ENCODE measurements at regions not wholly inside any gene's neighbourhood (a gene's known extent, or its start where the extent isn't known, plus 50 kb on each side); places are given as distances from the start of the nearest gene placed in this dataset.

DNA sequence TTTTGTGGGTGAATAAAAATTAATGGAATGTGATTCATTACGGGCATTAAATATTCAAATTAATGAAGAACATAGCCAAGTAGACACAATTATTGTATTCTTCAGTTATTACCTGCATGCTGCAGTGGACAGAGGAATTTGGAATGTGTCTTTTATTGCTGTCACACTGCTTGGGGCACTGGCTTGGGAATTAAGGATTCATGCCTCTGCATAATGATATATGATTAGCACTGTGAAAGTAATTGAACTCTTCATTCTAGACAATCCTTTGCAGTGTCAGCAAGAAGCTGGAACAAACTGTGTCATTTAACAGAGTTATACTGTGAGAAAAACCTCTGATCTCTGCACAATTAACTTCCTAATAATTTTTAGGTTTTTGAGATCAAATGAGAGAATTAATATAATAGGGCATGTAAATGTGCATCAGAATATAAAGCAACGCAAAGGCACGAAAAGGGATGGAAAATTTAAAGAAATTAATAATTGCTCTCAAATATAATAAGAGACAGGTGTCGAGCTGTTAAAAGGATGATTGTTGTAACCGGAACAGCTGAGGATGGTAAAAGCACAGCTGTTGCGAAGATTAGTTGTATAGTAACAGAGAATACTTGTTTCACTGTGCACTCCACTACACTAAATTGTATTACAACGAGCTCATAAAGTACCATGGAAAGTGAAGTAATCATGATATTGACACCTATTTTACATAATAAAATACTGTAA is 235.1 kb upstream of the MIR17HG start:
- TF ChIP-seq GATA3 (IDR thresholded peaks at IDR 0.05; ENCODE audit: low read depth, low read length) (no peak), GATA2 (IDR thresholded peaks at IDR 0.05; ENCODE audit: low read depth, low read length) (no peak)

- no peak for TF ChIP-seq GATA2 (IDR thresholded peaks at IDR 0.05; ENCODE audit: low read depth, low read length)
- TF ChIP-seq GATA3 (IDR thresholded peaks at IDR 0.05; ENCODE audit: low read depth, low read length): no peak
Measured at GRCh38 chr13:91112924-91113277, 234.6 kb upstream of the MIR17HG start.

GRCh38 chr13:91115776-91116175 is 231.7 kb upstream of the MIR17HG start:
- TF ChIP-seq GATA3 (IDR thresholded peaks at IDR 0.05; ENCODE audit: low read depth, low read length) (no peak), GATA2 (IDR thresholded peaks at IDR 0.05; ENCODE audit: low read depth, low read length) (no peak)

DNA sequence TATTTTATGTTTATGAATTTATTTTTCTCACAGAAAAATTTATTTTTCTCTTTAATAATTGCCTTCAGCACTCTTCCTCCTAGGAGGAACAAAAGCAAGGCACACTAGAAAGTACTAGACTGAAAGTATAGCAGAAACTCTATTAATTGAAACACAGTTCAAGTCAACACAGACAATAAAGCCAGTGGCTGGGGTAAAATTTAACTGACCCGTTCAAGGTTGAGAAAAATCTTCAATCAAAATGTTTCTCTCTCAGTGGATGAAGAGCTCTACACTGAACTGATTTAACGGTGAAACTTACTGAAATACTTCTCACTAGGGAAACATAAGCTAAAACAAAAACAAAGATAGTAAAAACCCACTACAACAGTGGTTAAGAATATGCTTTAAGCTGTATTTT is 230.1 kb upstream of the MIR17HG start:
- TF ChIP-seq GATA3 (IDR thresholded peaks at IDR 0.05; ENCODE audit: low read depth, low read length) (no peak), GATA2 (IDR thresholded peaks at IDR 0.05; ENCODE audit: low read depth, low read length) (no peak)

- TF ChIP-seq GATA2 (IDR thresholded peaks at IDR 0.05; ENCODE audit: low read depth, low read length): no peak
- no peak for TF ChIP-seq GATA3 (IDR thresholded peaks at IDR 0.05; ENCODE audit: low read depth, low read length)
Measured at GRCh38 chr13:91119643-91120042, 227.8 kb upstream of the MIR17HG start.

GRCh38 chr13:91122766-91123165 is 224.7 kb upstream of the MIR17HG start:
- TF ChIP-seq GATA3 (IDR thresholded peaks at IDR 0.05; ENCODE audit: low read depth, low read length) (no peak), GATA2 (IDR thresholded peaks at IDR 0.05; ENCODE audit: low read depth, low read length) (no peak)

- TF ChIP-seq GATA2 (IDR thresholded peaks at IDR 0.05; ENCODE audit: low read depth, low read length) (no peak), GATA3 (IDR thresholded peaks at IDR 0.05; ENCODE audit: low read depth, low read length) (no peak)
Measured at GRCh38 chr13:91123456-91124127, 223.9 kb upstream of the MIR17HG start.

DNA sequence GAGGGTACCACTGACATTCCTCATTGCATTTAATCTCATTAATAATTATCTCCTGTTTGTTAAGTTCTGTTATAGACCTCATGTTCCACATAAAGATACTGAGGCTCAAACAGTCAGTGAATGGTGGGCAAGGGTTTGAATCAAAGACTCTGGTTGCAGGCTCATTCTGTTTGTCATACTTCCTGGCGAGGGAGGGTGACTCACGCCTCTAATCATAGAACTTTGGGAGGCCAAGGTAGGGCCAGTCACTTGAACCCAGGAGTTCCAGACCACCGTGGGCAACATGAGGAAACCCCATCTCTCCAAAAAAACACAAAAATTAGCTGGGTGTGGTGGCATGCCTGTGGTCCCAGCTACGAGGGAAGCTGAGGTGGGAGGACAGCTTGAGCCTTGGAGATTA is 220.7 kb upstream of the MIR17HG start:
- TF ChIP-seq GATA2 (IDR thresholded peaks at IDR 0.05; ENCODE audit: low read depth, low read length): no peak
- no peak for TF ChIP-seq GATA3 (IDR thresholded peaks at IDR 0.05; ENCODE audit: low read depth, low read length)

DNA sequence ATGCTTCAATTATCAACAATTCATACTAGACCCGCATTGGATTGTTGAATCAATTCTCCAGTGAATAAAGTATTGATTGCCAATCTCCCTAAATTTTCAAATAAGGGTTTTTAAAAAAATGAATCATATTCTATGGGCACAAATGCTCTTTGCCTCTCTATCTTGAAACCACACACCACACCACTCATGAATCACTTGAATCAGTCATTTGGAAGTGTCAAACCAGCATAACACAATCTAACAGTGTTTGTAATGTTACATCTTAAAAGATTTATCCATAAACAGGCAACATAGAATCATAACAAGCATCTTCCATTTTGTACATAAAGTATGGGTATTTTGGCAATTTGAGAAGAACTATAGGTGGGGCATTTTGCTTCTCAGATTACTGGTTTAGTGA is 219.5 kb upstream of the MIR17HG start:
- TF ChIP-seq GATA2 (IDR thresholded peaks at IDR 0.05; ENCODE audit: low read depth, low read length) (no peak), GATA3 (IDR thresholded peaks at IDR 0.05; ENCODE audit: low read depth, low read length) (no peak)

- no peak for TF ChIP-seq GATA3 (IDR thresholded peaks at IDR 0.05; ENCODE audit: low read depth, low read length)
- no peak for TF ChIP-seq GATA2 (IDR thresholded peaks at IDR 0.05; ENCODE audit: low read depth, low read length)
Measured at GRCh38 chr13:91132381-91132780, 215.1 kb upstream of the MIR17HG start.

DNA sequence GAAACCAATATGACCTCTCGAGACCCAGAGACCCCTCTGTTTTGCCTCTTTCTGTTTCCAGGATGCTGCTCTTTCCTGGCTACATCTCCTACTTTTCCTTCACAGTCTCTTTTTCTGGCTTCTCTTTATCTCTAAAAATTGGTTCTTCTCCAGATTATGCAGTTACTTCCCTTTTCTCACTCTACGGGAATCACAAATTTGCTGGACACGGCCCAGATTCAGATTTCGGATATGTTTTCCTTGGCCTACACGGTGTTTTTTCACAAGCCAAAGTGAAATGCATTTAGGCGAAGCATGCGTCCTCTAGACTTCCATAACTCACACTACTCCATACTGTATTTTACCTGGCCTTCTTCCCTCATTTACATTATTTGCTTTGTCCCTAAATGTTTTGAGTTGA is 214.7 kb upstream of the MIR17HG start:
- no peak for TF ChIP-seq GATA3 (IDR thresholded peaks at IDR 0.05; ENCODE audit: low read depth, low read length)
- TF ChIP-seq GATA2 (IDR thresholded peaks at IDR 0.05; ENCODE audit: low read depth, low read length): no peak

DNA sequence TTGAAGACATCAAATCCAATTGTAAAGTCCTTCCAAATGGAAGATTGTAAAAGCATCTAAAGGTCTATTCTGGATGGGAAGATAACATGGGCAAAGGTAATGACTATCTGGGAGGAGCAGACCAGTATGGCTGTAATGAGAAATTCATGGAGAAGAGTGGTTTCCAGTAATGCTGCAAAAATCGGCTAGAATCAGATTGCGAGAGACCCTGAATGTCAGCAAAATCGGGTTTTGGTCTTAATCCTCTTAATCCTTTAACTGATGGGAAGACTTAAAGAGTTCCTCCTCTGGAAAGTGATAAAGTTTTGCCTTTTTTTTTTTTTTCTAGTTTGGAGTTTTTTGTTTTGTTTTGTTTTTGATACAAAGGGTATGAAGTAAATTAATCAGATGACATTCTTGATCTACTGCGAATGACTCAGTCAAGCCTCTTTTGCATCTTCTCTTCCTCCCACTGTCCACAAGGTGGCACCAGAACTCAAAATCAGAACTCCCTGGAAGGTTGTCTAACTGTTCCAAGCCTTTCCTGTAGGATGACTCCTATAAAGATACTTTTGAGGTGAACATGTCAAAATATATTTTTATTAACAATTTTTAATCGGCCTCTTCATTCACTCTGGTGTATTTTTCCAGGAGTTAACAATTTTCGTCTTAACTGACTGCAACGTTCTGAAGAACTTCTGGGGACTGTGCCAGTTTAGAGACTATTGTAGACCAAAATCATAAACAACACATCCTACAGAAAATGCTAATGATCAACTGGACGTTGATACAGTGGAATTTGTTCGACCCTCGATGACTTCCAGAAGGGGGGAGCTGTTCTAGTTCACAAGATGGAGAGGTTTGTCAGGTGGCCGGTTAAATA is 213.3 kb upstream of the MIR17HG start:
- no peak for TF ChIP-seq GATA2 (IDR thresholded peaks at IDR 0.05; ENCODE audit: low read depth, low read length)
- no peak for TF ChIP-seq GATA3 (IDR thresholded peaks at IDR 0.05; ENCODE audit: low read depth, low read length)

GRCh38 chr13:91134803-91135184 is 212.7 kb upstream of the MIR17HG start:
- TF ChIP-seq GATA3 (IDR thresholded peaks at IDR 0.05; ENCODE audit: low read depth, low read length) (no peak), GATA2 (IDR thresholded peaks at IDR 0.05; ENCODE audit: low read depth, low read length) (no peak)

DNA sequence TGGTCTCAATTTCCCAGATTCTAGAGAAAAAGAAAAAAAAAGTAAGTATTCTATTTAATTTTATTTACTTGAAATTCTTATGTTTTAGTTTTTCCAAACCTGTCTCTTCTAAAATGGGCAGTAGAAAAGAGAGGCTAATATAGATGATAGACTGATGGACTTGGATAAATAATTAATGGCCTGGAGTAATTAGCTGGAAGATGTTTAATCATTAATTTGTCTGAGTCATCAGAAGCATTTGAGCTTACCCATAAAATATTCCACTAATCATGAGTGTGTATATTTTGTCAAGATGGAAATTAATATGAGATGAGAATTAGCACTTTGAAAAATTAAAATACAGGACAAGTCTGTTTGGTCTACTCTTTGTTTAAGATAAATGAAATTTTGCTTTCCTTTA is 212.1 kb upstream of the MIR17HG start:
- TF ChIP-seq GATA2 (IDR thresholded peaks at IDR 0.05; ENCODE audit: low read depth, low read length) (no peak), GATA3 (IDR thresholded peaks at IDR 0.05; ENCODE audit: low read depth, low read length) (no peak)

All from SH-SY5Y (cell line).